Left kidney (tissue), 1 donor: ENCODE measurements at regions not wholly inside any gene's neighbourhood (a gene's known extent, or its start where the extent isn't known, plus 50 kb on each side); places are given as distances from the start of the nearest gene placed in this dataset.

Experiments used
- DNase-seq: peaks from one replicate; pipeline ENCODE4 v3.0.0-alpha.2; 2013

DNA sequence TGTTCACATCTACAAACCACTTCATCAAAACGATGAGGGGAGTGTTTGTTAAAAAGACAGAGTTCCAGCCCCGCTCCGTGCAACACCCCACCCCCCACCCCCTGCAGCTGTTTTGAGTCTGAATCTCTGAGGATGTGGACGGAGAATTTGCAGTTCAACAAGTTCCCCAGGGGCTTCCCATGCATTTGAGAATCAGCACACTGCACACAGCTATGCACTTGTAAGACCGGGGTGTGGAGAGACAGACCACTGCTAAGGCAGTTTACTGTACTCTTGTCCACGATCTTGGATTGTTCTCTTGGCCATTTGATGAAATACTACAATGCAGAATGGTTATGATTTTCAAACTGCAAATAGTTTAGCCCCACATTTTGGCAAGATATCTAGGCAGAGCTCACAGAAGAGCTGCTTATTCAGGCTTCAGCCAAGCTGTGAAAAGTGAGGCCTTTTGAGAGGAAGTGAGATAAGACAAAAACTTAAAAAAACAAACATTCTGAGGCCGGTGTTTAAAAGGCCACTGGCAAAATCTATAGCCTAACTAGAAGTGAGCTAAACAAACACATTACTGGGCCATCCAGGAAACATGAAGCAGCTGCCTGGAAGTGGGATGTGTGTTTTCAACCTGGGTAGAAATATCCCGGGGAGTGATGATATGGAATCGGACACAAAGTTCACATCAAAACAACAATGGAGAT, 308.2 kb upstream of the ADAMTS9 start:
- DNase-seq, result no peak

DNA sequence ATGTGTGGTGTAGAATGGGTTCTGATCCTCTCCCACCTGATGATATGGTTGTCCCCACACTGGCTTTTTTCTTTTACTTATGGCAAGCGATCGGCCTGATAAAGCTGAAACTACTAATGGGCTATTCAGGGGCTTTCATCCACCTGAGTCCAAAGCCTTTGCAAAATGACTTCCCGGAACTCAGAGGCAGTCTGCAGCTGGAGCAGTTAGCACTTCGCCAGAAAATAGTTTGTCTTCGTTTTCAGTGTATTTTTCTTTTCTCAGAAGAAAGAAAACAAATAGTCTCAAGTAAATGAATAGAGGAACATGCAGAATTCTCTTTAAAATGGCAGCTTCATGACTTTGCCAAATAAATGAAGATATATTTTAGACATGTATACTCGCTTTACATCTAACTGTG, 306.0 kb upstream of the ADAMTS9 start:
- no peak for DNase-seq

DNA sequence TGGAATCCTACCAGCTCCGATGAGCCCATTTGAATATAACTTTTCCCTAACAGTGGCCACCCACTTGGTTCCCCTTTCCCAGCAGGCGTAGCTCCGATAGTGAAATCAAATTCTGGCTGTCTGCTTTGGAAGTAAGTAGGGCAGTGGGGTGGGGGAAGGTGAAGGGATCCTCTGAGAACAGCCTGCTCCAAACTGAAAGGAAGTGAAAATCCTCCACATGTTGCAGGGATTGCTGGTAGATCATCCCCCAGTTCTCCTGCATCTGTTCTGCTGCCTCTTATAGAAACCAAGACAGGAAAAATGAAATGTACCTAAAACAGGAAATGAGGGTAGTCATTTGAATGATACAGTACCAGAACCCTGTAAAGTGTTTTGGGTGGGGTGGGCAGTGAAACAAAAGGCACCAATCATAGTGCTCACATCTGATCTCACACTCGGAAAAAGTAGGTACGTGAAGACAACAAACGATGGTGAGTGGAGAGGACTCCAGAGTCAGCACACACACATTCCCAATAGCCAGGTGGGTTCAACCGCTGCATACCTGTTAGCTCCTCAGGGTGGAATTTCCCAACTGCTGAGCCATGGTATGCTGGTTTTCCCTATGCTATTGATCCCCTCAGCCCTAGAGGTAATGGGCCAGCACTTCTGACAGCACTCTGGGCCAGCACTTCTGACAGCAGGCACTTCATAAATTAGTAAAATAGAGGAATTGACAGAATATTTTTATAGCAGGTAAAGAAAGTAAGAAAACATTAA, 304.9 kb upstream of the ADAMTS9 start:
- no peak for DNase-seq

DNA sequence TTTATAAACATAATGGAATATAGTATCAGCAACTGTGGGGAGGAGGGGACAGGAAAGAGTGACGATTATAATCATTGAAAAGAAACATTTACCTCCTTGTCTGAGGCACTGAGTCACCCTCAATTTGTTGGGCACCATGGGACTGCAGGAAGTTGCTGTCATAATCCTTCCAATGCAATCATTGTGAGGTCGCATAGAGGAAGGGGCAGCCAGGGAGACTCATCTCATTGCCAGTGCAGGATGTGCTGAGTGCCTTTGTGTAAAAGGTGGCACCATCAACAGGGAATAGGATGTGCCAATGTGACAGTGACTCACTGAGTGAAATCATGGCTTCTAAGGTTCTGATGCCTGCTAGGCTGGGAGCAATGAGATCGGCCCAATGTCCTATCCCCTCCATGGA, 300.4 kb upstream of the ADAMTS9 start:
- no peak for DNase-seq

DNA sequence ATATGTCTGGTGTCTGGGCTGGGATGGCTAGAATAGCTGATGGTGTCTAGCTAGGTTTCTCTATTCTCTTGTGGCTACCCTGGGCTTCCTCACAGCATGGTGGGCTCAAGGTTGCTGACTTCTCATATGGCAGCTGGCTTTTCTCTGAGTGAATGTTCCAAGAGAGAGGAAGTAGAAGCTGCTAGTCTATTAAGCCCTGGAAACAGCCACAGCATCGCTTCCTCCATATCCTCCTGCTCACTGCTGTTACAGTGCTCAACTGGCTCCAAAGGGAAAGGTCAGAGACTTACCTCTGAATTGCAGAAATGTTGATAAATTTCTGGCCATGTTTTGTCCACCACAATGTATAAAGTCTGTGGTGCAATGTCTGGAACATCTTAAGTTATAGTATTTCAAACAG, 299.9 kb upstream of the ADAMTS9 start:
- DNase-seq, result no peak

DNA sequence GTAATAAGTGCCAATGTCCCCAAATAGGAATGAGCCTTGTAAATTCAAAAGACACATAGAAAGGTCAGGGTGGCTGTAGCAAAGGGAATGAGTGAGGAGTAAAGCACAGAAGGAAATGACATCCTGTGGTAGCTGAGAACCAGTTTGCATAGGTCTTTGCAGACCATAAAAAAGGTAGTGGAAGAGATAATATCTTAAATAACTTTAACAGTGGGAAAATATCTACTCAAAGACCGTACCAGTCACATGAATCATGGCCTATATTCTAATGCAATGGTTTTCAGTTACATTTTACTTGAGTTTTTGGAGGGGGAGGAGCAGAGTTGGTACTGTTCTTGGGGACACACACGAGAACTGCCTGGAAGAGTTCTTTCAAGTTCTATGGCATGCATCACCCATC, 297.3 kb upstream of the ADAMTS9 start:
- no peak for DNase-seq

DNA sequence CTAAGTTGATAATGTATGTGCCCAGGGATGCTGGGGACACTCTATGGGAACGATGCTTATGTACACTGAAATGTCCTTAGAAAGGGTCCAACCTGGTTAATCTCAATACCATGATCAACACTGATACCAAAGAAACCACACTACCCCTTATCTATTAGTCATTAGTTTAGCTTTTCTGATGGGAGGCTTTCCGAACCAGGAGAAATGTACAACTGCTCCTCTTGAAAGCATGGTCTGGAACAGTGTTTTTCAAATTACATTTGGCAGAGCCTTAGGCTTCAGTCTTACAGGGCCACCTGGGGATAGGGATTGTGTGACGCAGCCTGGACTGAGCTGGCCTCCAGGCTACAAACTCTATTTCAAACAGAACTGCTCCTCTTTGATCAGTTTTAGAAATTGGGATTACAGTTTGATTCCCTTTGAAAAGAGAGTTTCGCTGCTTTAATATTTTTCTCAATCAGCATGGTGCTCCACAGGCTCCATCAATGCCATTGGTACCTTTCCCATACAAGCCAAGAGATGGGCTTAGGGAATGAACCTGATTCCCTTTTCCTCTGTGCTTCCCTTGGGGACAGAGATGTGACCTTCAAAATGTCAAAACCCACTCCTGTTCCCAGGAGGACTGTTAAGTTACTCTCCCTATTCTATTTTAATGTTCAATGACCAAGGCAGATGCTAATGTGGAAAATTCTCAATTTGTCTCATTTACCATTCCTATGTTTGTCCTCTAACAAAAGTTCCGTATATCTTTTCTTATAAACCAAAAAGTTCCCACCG, 296.0 kb upstream of the ADAMTS9 start:
- no peak for DNase-seq

DNA sequence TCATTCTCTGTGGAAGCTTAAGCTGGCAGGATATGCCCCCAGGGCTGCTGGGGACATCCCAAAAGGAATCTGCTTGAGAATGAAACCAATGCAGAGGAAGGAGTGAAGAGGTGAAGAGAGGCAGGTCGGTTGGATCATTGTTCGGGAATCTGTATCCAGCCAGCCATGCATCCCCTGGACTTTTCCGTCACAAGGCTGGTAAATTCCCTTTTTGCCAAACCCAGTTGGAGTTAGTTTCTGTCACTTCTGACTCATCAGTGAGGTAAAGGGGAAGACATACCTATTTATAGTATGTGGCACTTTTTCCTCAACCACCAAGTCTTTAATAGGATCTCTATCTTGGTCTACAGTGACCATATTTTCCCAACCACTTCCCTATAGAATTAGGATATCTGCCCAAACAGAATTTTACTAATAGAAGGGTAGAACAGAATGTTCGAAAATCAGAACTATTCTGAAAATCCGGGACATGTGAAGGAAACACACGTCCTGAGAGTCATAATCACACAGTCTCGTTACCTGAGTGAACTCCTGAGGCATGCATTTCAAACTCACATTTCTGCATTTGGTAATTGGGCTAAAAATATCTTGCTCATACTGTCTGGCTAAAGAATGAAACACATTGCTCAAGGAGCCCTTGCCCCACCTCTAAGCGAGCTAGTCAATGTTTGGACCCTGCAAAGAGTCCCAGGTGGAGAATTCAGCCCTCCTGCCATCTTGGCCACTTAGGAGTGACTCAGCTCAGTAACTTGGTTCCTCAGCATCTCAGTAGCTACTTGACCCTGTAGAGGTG, 289.7 kb upstream of the ADAMTS9 start:
- DNase-seq, result no peak

DNA sequence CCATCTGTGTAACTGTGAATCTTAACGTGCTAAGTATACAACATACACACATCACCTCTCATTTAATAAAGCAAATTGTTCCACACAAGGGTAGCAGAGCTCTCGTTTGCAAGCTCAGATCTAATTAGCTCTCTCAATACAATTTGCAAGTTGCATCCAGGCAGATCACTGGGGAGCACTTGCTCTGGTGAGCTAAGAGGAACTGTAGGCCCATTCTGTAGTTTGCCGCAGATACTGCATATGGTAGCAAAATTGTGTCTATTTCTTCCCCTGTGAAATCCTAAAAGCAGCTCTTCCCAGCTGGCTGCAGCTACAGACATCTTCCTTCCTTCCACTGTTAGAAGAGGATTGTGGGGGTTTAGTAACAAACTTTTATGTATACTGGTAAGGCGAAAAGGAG, 288.7 kb upstream of the ADAMTS9 start:
- DNase-seq, result no peak

DNA sequence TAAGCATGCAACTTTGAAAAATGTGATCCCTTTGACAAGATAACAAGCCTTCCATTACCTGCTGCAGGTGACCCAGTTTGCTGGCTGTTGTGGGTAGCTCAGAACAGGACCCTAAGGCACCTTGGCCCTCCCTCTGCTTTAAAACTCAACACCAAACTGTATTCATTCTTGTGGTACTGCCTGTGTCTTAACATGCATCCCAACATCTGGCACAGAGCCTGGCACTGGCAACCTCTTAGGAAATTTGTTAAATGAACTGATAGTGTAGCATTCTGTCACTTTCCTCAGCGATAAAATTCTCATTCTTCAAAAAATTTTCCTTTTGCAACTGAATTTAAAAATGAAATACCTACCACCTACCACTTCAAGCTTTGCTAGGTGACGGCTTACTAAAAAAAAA, 287.3 kb upstream of the ADAMTS9 start:
- no peak for DNase-seq

DNA sequence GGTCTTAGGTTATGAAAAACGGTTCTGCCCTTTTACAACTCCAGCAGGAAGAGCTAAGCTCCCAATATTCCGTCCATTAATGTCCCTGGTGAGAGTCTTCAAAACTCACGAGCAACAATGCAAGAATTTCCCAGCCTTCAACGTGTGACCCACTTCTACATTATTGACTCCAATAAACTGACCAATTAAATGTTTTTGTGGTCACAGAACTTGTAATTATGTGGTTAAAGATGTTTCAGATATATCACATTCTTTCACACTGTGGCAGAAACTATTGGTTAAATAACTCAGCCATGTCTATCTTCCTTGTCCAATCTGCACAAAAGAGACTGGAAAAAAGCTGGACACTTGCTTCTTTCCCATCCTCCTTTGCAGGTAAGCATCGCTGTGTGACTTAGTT, 286.6 kb upstream of the ADAMTS9 start:
- no peak for DNase-seq

DNA sequence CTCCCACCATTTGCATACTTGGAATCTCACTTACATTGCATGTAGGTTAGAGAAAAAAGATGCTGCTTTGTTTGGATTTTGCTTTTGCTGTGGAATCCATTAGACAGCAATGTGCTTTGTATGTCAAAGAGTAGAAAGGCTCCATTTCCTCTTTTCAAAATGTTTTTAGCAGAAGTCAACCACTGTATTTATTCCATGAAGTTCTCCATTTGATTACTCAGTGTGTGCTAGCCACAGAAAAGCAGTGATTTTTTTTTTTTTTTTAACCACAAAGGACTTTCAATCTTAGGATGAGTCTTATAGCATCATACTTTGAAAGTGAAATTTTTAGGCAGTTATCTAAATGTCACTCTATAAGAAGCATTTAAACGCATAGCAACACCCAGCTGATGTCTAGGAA, 285.0 kb upstream of the ADAMTS9 start:
- no peak for DNase-seq

DNA sequence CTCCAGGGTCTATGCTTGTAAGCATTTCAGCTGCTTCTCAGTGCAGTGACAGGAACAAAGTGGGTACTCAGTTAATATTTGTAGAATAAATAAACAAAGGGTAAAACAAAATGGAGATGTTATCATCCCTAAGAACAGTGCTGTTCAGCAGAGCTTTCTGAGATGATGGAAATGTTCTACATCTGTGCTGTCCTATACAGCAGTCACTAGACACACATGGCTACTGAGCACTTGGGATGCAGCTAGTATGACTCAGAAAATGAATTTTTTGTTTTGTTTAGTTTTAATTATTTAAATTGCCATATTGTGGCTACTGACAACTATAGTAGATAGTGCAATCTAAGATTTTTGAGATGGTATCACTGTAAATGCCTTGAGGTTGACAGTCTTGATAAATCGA, 283.8 kb upstream of the ADAMTS9 start:
- no peak for DNase-seq

DNA sequence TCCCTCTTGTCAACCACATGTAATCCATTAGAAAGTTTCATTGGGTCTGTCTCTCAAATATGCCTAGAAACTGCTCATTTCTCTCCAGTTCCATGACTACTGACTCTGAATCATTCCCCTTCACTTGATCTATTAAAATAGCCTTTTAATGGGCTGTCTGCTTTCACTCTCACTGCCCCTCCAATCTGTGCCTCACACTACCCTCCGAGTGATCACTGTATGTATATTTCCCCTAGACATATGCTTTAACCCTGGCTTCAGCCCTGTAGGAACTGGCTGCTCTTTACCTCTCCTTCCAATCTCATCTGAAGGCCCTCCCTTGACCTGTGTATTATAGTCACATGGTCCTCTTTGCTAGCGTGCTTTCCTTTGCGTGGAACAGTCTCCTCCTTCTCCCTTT, 282.8 kb upstream of the ADAMTS9 start:
- DNase-seq, result no peak

DNA sequence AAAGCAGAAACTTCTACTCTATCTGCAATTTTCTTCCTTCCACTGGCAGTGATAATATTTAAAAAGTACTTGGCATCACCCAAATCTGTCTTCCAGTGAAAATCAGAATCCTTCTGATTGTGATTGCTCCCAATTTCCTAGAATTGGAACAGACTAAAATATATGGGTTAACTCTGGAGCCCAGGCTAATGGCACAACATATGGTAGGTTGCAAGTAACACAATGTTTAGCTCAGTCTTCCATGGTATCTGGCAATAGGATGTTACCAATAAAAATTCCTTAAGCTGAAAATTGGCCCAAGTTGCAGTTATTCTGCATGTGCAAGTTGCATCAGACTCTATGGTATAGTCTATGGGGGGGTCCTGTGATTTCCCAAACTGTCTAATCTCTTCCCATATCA, 273.5 kb upstream of the ADAMTS9 start:
- DNase-seq, result no peak

DNA sequence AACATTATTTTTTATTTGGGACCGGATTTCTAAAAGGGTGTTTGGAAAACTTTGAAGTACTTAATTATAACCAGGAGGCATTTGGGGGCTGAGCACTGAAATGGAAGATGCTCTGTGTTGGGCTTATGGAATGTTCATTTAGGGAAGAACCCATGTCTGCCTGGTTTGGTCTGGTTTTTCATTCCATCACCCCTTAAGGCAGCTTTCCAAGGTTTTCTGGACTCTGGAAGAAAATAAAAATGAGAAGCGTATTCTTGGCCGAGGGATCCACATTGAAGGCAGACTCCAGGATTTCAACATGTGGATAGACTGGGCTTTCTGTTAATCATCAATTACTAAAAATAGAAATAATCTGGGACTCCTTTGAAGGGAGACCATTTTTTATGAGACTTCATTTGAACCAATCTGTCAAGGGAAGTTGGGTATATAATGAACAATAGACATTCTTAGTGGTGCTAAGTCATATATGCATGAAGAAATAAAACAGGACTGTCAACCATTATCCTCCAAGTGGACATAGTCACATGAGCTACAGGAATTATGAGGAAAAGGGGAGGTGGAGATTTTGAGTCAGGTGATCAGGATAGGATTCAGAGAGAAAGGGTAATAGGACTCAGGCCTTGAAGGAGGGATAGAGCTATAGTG, 270.5 kb upstream of the ADAMTS9 start:
- DNase-seq, result no peak

DNA sequence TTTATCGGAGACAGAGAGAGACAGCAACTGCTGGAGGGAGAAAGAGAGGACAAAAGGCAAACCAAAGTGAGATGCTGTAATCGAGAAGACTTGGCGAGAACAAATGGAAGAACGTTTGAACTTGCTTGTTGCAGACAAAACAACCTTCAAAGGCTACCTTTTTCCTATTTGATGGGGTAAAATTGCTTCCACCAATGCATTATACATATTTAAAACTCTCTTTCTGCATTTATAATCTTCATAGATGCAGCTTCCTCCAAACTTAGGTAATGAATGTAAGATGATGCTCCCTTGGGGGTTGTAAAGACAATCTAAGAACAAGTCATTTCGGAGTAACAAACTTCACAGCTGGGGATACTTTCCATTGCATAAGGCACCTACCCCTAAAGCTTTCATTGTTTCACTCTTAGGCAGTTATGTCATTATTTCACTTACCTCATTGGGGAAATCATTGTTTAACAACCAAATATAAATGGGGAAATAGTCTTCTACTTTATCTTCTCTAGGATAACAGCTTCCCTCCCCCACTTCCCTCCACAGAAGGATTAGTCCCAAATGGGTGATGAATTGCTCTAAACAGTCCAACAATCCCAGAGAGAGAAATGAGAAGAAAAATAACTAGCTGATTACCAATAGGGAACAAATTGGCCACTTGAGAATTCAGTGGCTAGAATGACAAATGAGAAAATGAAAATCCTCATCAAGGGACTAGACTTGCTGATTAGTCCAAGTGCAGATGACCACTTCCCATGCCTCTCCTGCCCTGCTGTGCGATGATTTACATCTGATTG, 269.8 kb upstream of the ADAMTS9 start:
- DNase-seq, result no peak

DNA sequence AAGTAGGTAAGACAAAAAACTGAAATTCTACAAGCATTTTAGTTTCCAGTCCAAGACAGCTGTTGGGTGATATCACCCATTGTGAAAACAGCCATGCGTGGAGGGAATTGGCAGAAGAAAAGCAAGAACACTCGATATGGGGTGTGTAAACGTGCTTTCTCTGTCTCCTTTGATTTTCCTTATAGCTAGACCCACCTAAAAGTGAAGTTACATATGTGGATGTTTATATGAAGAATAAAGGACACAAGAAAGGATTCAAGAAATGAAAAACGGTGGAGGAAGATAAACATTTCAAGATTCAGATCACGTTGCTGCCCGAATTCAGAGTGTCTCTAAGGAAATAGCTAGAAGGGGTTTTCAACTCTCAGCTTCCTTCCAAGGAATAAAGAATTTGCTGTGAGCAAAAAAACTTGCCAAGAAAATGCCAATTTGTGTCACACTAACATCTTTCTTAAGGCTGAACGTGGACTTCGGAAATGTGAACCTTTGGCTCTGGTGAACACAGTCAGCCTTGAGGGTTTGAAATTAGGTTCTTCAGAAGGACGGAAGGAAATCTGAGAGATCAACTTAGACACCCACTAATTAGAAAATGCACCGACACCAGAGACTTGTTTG, 269.0 kb upstream of the ADAMTS9 start:
- DNase-seq, result no peak

DNA sequence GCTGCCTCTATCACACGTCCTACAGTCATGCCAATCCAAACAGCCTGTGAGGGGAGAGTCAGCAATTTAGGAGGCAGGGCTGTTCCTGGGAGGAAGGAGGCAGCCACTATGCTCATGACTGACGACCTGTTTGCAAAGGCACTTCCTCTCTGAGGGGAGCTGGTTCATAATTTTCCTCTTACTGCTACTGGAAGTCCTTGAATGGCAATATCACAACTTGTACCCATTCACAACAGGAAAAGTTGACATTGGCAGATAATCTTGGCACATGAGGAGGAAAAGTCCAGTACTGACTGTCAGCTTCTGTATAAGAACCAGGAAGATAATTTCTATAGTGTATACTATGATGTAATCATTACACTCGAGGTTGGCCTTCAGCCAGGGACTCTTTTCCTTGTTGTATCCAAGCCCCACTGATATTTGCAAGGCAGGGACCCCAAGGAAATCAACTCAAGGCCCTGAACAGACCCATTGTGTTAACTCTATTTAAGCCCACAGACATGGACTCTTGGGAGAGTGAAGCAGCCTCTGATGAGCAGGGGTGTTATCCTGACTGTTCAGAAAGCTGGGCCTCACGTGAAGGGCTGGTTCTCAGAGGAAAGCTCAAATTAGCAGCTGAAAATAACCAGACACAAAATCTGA, 267.3 kb upstream of the ADAMTS9 start:
- DNase-seq, result no peak

DNA sequence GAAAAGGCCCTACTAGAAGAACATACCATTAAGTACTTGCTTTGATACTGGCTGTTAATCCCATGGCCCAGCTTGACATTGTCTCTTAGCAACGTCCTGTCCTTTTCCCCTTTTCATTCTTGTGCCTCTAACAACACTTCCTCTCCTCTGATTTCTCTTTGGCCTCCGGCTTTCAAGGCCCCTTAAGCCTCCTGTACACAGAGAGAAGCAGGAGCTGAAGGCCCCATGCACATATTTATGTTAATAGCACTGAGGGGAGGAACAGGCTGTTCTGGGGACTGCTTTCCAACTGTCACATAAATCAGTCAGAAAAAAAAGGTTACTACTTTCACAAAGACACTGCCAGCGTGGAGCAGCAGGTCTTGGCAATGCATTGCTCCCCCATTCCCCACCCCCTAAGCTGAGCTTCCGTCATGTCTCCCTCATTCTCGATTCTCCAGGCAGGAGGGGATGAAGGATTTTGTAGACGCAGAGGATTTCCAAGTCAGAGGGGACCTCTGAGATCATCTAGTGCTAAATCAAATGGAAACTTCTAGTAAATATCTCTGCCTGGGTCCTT, 257.4 kb upstream of the ADAMTS9 start:
- peak; percentile 75 for DNase-seq
